Testis (tissue), 2 donors: ENCODE measurements at regions not wholly inside any gene's neighbourhood (a gene's known extent, or its start where the extent isn't known, plus 50 kb on each side); places are given as distances from the start of the nearest gene placed in this dataset.

ENCODE experiments used
- DNase-seq: peaks from one replicate; pipeline ENCODE4 v3.0.0-alpha.2; 2019
- H3K27ac ChIP-seq, 2 donors: fragments of 200-600 bp; sonication (generic); one replicate each; pipeline ENCODE4 v1.5.1; 2019
- H3K27me3 ChIP-seq: fragments of 200-600 bp; sonication (generic); one replicate; pipeline ENCODE4 v1.5.1; 2019
- H3K36me3 ChIP-seq: fragments of 200-600 bp; sonication (generic); one replicate; pipeline ENCODE4 v1.5.1; 2017; ENCODE audit warnings: low read depth; ENCODE audit errors: missing control alignments
- H3K4me1 ChIP-seq: fragments of 200-600 bp; sonication (generic); one replicate; pipeline ENCODE4 v1.5.1; 2019
- H3K4me3 ChIP-seq, 2 donors: fragments of 200-600 bp; sonication (generic); one replicate each; pipeline ENCODE4 v1.5.1; 2017 to 2019
- H3K9me3 ChIP-seq: fragments of 200-600 bp; sonication (generic); one replicate; pipeline ENCODE4 v1.5.1; 2017
- CTCF ChIP-seq, 3 experiments: fragments of 450-650 bp in 2 of 3; fragments of 200-600 bp in 1 of 3; sonication (generic) in 1 of 3; IDR thresholded peaks; one replicate each; pipeline ENCODE4 v1.5.1; 2016 to 2019; ENCODE audit warnings: antibody characterized with exemption in 3 of 3, mild to moderate bottlenecking in 2 of 3, moderate library complexity in 1 of 3
- POLR2A ChIP-seq: fragments of 450-650 bp; IDR thresholded peaks from one replicate; pipeline ENCODE4 v1.6.1; 2017; ENCODE audit warnings: antibody characterized with exemption, mild to moderate bottlenecking, moderate library complexity
- WGBS, 2 donors: methylation state at CpG; one replicate each; pipeline ENCODE4 v1.1.5; 2018; 5-methylcytosine and 5-hydroxymethylcytosine counted together
- intact Hi-C: fragments of 100-400 bp; cut with DNase I; formaldehyde crosslinking; loops from one replicate; pipeline ENCODE4 v1.15.1; 2023; ENCODE audit warnings: low total_unique reads

- Histone ChIP-seq H3K9me3 (no peaks in the 10 kb centered on the region), H3K4me3 (no peak overlapping the region), H3K4me1 (no peaks in the 10 kb centered on the region), H3K27me3 (no peaks in the 10 kb centered on the region), H3K27ac (no peak overlapping the region), H3K36me3 (no peaks in the 10 kb centered on the region)
- intact Hi-C loops = no loop called here
- TF ChIP-seq POLR2A (no peak), CTCF (IDR thresholded peaks at IDR 0.05) (no peak)
- DNase-seq = no peak
These were observed 94.3 kb downstream of the C17orf67 start for GRCh38 chr17:56739376-56739775.

GRCh38 chr17:56739776-56740175 lies 93.9 kb downstream of the C17orf67 start:
- intact Hi-C loops = no loop called here
- Histone ChIP-seq H3K36me3 (no peaks in the 10 kb centered on the region), H3K9me3 (no peaks in the 10 kb centered on the region), H3K4me1 (no peaks in the 10 kb centered on the region), H3K27ac (no peak overlapping the region), H3K27me3 (no peaks in the 10 kb centered on the region), H3K4me3 (no peak overlapping the region)
- TF ChIP-seq POLR2A = no peak
- no peak for TF ChIP-seq CTCF (IDR thresholded peaks at IDR 0.05)
- WGBS, 2 donors = 58 to 77% methylated on average over 6 of the region's 6 CpGs
- DNase-seq = no peak

- TF ChIP-seq CTCF (IDR thresholded peaks at IDR 0.05) (no peak), POLR2A (no peak)
- H3K27ac ChIP-seq = no peak overlapping the region
- intact Hi-C loops = no loop called here
- WGBS, 2 donors = 89 to 95% methylated on average over 3 of the region's 3 CpGs
- H3K4me3 ChIP-seq = no peak overlapping the region
- no peaks in the 10 kb centered on the region for H3K4me1 ChIP-seq
- no peak for DNase-seq
- H3K36me3 ChIP-seq = no peaks in the 10 kb centered on the region
- H3K9me3 ChIP-seq = no peaks in the 10 kb centered on the region
- H3K27me3 ChIP-seq = no peaks in the 10 kb centered on the region
These were observed 93.2 kb downstream of the C17orf67 start for GRCh38 chr17:56740481-56740880.
